ENCODE measurements at regions not wholly inside any gene's neighbourhood (a gene's known extent, or its start where the extent isn't known, plus 50 kb on each side); places are given as distances from the start of the nearest gene placed in this dataset.

- H4K20me1 ChIP-seq (ENCODE audit: insufficient read depth, low read length) = no peaks in the 10 kb centered on the region
- peaks cover 21% of the 10 kb centered on the region for H3K9me3 Mint-ChIP-seq (ENCODE audit: unreplicated experiment)
- DNase-seq (ENCODE audit: low read depth) (no peak), FAIRE-seq (no peak)
- H3K27me3 ChIP-seq (ENCODE audit: insufficient read depth, low read length) = no peaks in the 10 kb centered on the region
- H3K27me3 Mint-ChIP-seq (ENCODE audit: low read depth, unreplicated experiment) = peaks cover 37% of the 10 kb centered on the region
- H3K4me2 ChIP-seq (ENCODE audit: low read length) = no peak overlapping the region
- H3K27ac Mint-ChIP-seq (ENCODE audit: unreplicated experiment) = no peak overlapping the region
- no peak overlapping the region for H3K27ac ChIP-seq (ENCODE audit: low read depth, low read length)
- H3K9ac ChIP-seq (ENCODE audit: low read length) = no peak overlapping the region
- no peaks in the 10 kb centered on the region for H3K36me3 ChIP-seq (ENCODE audit: insufficient read depth, low read length)
- no peak overlapping the region for H3K4me3 Mint-ChIP-seq (ENCODE audit: unreplicated experiment)
- H3K4me1 ChIP-seq (ENCODE audit: insufficient read depth, low read length) = peaks cover 5% of the 10 kb centered on the region
- TF ChIP-seq EZH2 (IDR thresholded peaks at IDR 0.05; ENCODE audit: insufficient read depth, low read length) = no peak
- TF ChIP-seq, protein P1, sequence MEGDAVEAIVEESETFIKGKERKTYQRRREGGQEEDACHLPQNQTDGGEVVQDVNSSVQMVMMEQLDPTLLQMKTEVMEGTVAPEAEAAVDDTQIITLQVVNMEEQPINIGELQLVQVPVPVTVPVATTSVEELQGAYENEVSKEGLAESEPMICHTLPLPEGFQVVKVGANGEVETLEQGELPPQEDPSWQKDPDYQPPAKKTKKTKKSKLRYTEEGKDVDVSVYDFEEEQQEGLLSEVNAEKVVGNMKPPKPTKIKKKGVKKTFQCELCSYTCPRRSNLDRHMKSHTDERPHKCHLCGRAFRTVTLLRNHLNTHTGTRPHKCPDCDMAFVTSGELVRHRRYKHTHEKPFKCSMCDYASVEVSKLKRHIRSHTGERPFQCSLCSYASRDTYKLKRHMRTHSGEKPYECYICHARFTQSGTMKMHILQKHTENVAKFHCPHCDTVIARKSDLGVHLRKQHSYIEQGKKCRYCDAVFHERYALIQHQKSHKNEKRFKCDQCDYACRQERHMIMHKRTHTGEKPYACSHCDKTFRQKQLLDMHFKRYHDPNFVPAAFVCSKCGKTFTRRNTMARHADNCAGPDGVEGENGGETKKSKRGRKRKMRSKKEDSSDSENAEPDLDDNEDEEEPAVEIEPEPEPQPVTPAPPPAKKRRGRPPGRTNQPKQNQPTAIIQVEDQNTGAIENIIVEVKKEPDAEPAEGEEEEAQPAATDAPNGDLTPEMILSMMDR (IDR thresholded peaks at IDR 0.05; ENCODE audit: insufficient read depth, low read depth, low read length) = no peak
- no peaks in the 10 kb centered on the region for H3K9me3 ChIP-seq (ENCODE audit: insufficient read depth, low read depth, low read length)
- H3K79me2 ChIP-seq (ENCODE audit: insufficient read depth, low read length) = no peaks in the 10 kb centered on the region
- H2AFZ ChIP-seq (ENCODE audit: low read depth, low read length) = no peak overlapping the region
- no peaks in the 10 kb centered on the region for H3K4me1 Mint-ChIP-seq (ENCODE audit: low read depth, unreplicated experiment)
- no peak overlapping the region for H3K4me3 ChIP-seq (ENCODE audit: insufficient read depth, low read depth, low read length)
- H3K36me3 Mint-ChIP-seq (ENCODE audit: low read depth, unreplicated experiment) = no peaks in the 10 kb centered on the region
These were observed 136.4 kb downstream of the URI1 start for GRCh38 chr19:30078381-30078910.

GRCh38 chr19:30079200-30079599 is 137.2 kb downstream of the URI1 start:
- H3K9me3 ChIP-seq (ENCODE audit: insufficient read depth, low read depth, low read length) = no peaks in the 10 kb centered on the region
- H3K36me3 ChIP-seq (ENCODE audit: insufficient read depth, low read length) = no peaks in the 10 kb centered on the region
- Mint-ChIP-seq H3K27me3 (ENCODE audit: low read depth, unreplicated experiment) (peaks cover 35% of the 10 kb centered on the region), H3K27ac (ENCODE audit: unreplicated experiment) (no peak overlapping the region), H3K36me3 (ENCODE audit: low read depth, unreplicated experiment) (no peaks in the 10 kb centered on the region), H3K9me3 (ENCODE audit: unreplicated experiment) (peaks cover 19% of the 10 kb centered on the region), H3K4me1 (ENCODE audit: low read depth, unreplicated experiment) (no peaks in the 10 kb centered on the region), H3K4me3 (ENCODE audit: unreplicated experiment) (no peak overlapping the region)
- H3K27ac ChIP-seq (ENCODE audit: low read depth, low read length) = no peak overlapping the region
- peaks cover 5% of the 10 kb centered on the region for H3K4me1 ChIP-seq (ENCODE audit: insufficient read depth, low read length)
- no peaks in the 10 kb centered on the region for H3K27me3 ChIP-seq (ENCODE audit: insufficient read depth, low read length)
- TF ChIP-seq, protein P1 (IDR thresholded peaks at IDR 0.05; ENCODE audit: insufficient read depth, low read depth, low read length) = no peak
- TF ChIP-seq EZH2 (IDR thresholded peaks at IDR 0.05; ENCODE audit: insufficient read depth, low read length) = no peak
- no peak for DNase-seq (ENCODE audit: low read depth)
- H3K4me2 ChIP-seq (ENCODE audit: low read length) = no peak overlapping the region
- H3K9ac ChIP-seq (ENCODE audit: low read length) = no peak overlapping the region
- no peak for FAIRE-seq
- H3K4me3 ChIP-seq (ENCODE audit: insufficient read depth, low read depth, low read length) = no peak overlapping the region
- H3K79me2 ChIP-seq (ENCODE audit: insufficient read depth, low read length) = no peaks in the 10 kb centered on the region
- H2AFZ ChIP-seq (ENCODE audit: low read depth, low read length) = no peak overlapping the region
- no peaks in the 10 kb centered on the region for H4K20me1 ChIP-seq (ENCODE audit: insufficient read depth, low read length)

- no peak overlapping the region for H3K27ac Mint-ChIP-seq (ENCODE audit: unreplicated experiment)
- DNase-seq (ENCODE audit: low read depth) (no peak), FAIRE-seq (no peak)
- Histone ChIP-seq H3K27me3 (ENCODE audit: insufficient read depth, low read length) (no peaks in the 10 kb centered on the region), H3K4me2 (ENCODE audit: low read length) (no peak overlapping the region), H2AFZ (ENCODE audit: low read depth, low read length) (no peak overlapping the region), H3K79me2 (ENCODE audit: insufficient read depth, low read length) (no peaks in the 10 kb centered on the region), H3K4me1 (ENCODE audit: insufficient read depth, low read length) (no peaks in the 10 kb centered on the region), H3K9ac (ENCODE audit: low read length) (no peak overlapping the region), H4K20me1 (ENCODE audit: insufficient read depth, low read length) (no peaks in the 10 kb centered on the region), H3K27ac (ENCODE audit: low read depth, low read length) (no peak overlapping the region), H3K4me3 (ENCODE audit: insufficient read depth, low read depth, low read length) (no peak overlapping the region), H3K9me3 (ENCODE audit: insufficient read depth, low read depth, low read length) (no peaks in the 10 kb centered on the region), H3K36me3 (ENCODE audit: insufficient read depth, low read length) (no peaks in the 10 kb centered on the region)
- peaks cover 4% of the 10 kb centered on the region for H3K4me1 Mint-ChIP-seq (ENCODE audit: low read depth, unreplicated experiment)
- no peak for TF ChIP-seq EZH2 (IDR thresholded peaks at IDR 0.05; ENCODE audit: insufficient read depth, low read length)
- TF ChIP-seq, protein P1 (IDR thresholded peaks at IDR 0.05; ENCODE audit: insufficient read depth, low read depth, low read length) = no peak
- H3K36me3 Mint-ChIP-seq (ENCODE audit: low read depth, unreplicated experiment) = no peaks in the 10 kb centered on the region
- H3K4me3 Mint-ChIP-seq (ENCODE audit: unreplicated experiment) = no peak overlapping the region
- peaks cover 23% of the 10 kb centered on the region for H3K27me3 Mint-ChIP-seq (ENCODE audit: low read depth, unreplicated experiment)
- H3K9me3 Mint-ChIP-seq (ENCODE audit: unreplicated experiment) = peaks cover 17% of the 10 kb centered on the region
These were observed 140.1 kb downstream of the URI1 start for GRCh38 chr19:30082168-30082567.
